ENCODE measurements at regions not wholly inside any gene's neighbourhood (a gene's known extent, or its start where the extent isn't known, plus 50 kb on each side); places are given as distances from the start of the nearest gene placed in this dataset.

DNA sequence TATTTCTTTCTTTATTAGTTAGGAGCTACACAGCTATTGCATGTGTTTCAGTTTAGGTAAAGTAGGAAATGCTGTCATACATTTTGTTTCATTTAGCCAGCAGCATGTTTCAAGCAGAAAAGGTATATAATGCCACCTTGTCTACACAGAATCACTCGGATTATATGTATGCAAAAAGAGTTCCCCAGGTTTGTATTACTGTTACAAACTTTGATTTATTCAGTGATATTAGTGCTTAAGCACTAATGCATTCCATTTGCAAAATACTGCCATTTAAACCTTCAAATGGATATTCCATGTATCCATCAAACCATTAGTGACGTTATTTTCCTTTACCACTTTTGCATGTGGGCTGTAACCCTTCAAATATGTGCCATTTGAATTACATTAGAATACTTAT is 564.0 kb downstream of the RPL10L start (continued):
- TF ChIP-seq, protein P1, sequence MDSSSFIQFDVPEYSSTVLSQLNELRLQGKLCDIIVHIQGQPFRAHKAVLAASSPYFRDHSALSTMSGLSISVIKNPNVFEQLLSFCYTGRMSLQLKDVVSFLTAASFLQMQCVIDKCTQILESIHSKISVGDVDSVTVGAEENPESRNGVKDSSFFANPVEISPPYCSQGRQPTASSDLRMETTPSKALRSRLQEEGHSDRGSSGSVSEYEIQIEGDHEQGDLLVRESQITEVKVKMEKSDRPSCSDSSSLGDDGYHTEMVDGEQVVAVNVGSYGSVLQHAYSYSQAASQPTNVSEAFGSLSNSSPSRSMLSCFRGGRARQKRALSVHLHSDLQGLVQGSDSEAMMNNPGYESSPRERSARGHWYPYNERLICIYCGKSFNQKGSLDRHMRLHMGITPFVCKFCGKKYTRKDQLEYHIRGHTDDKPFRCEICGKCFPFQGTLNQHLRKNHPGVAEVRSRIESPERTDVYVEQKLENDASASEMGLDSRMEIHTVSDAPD (CRISPR knock-in tag; IDR thresholded peaks at IDR 0.05): no peak
- TF ChIP-seq SIRT6 (IDR thresholded peaks at IDR 0.05; ENCODE audit: low read depth, low read length) (no peak), ZC3H8 (IDR thresholded peaks at IDR 0.05) (no peak), ZKSCAN8 (CRISPR knock-in tag; IDR thresholded peaks at IDR 0.05) (no peak), BDP1 (IDR thresholded peaks at IDR 0.05; ENCODE audit: insufficient read depth, insufficient read length) (no peak), RBM17 (IDR thresholded peaks at IDR 0.05; ENCODE audit: borderline replicate concordance, low read depth, low read length) (no peak), ZNF165 (CRISPR knock-in tag; IDR thresholded peaks at IDR 0.05; ENCODE audit: borderline replicate concordance) (no peak)

DNA sequence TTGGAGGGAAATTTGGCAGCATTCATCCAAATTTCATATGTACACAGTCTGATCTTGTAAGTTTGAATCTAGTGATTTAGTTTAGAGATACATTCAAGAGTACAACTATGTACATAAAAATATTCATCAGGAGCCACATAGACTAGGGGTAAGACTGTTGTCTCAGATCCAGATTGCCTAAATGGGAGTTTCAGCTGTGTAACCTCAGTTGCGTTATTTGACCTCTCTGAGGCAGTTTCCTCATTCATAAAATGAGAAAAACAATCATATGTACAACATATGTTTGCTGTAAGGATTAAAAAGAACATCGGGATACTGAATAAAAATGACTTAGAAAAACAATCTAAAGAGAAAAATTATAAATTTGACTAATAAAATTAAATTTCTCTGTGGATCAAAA is 577.5 kb downstream of the RPL10L start:
- Histone ChIP-seq H4K20me1 (replicated peaks; ENCODE audit: control insufficient read depth, insufficient read depth, low read length) (no peaks in the 10 kb centered on the region), H3K4me1 (replicated peaks in 1 of 2; ENCODE audit: control insufficient read depth in 2 of 2, insufficient read depth in 2 of 2, low read length in 2 of 2) (no peaks in the 10 kb centered on the region), H3K27me3 (ENCODE audit: control insufficient read depth in 2 of 2, insufficient read depth in 2 of 2, low read length in 2 of 2) (no peaks in the 10 kb centered on the region), H3K4me2 (ENCODE audit: insufficient read depth, low read length) (no peak overlapping the region), H3K9me1 (ENCODE audit: control insufficient read depth, insufficient read depth, low read length) (no peaks in the 10 kb centered on the region), H3K27ac (ENCODE audit: extremely low read depth, low read depth, low read length) (no peak overlapping the region), H3K79me2 (ENCODE audit: control insufficient read depth, insufficient read depth, low read length) (no peaks in the 10 kb centered on the region), H3K9ac (ENCODE audit: insufficient read depth in 1 of 2, low read depth in 2 of 2, low read length in 2 of 2) (no peak overlapping the region), H2AFZ (ENCODE audit: low read depth, low read length) (no peak overlapping the region), H3K4me3 (no peak overlapping the region), H3K36me3 (ENCODE audit: control insufficient read depth, insufficient read depth, low read length) (no peaks in the 10 kb centered on the region), H3K9me3 (replicated peaks; ENCODE audit: control insufficient read depth, insufficient read depth, low read depth, low read length) (no peaks in the 10 kb centered on the region; the same call in 1 of the 2 replicates)
- POLR2A ChIA-PET: no interaction called here
- intact Hi-C loops (cut with micrococcal nuclease): no loop called here
- CTCF ChIA-PET (ENCODE audit: low intra/inter-chr PET ratio): no interaction called here
- in situ Hi-C loops (cut with MboI): no loop called here
- no TSS peak for BruUV-seq (replicated peaks)
- FAIRE-seq (no peak), DNase-seq (ENCODE audit: extremely low read depth in 1 of 4, low spot score in 3 of 4) (no peak), ATAC-seq (no peak)
- 0% methylated on average over 2 of the region's 2 CpGs for WGBS (ENCODE audit: insufficient coverage, low coverage, missing lambda C conversion rate)
- TF ChIP-seq NFE2L1 (tag; IDR thresholded peaks at IDR 0.05; ENCODE audit: borderline replicate concordance, low read depth) (no peak), THRB (CRISPR knock-in tag; conservative IDR thresholded peaks at IDR 0.05) (no peak), RUNX1 (IDR thresholded peaks at IDR 0.05; ENCODE audit: low read depth) (no peak), CBX5 (IDR thresholded peaks at IDR 0.05; ENCODE audit: borderline replicate concordance, low read depth) (no peak), HDAC3 (IDR thresholded peaks at IDR 0.05; ENCODE audit: borderline replicate concordance, partially characterized antibody) (no peak), SMAD1 (IDR thresholded peaks at IDR 0.05; ENCODE audit: low read depth, low read length, partially characterized antibody) (no peak), SIN3A (IDR thresholded peaks at IDR 0.05; ENCODE audit: borderline replicate concordance in 2 of 2, control insufficient read depth in 1 of 2, low read depth in 2 of 2, low read length in 2 of 2) (no peak), ZNF780A (CRISPR knock-in tag; IDR thresholded peaks at IDR 0.05) (no peak), TBP (optimal IDR thresholded peaks at IDR 0.05; ENCODE audit: low read depth, low read length) (no peak), TAL1 (IDR thresholded peaks at IDR 0.05) (no peak), ZBTB5 (IDR thresholded peaks at IDR 0.05) (no peak), NFRKB (IDR thresholded peaks at IDR 0.05; ENCODE audit: low read depth) (no peak), ATF1 (CRISPR knock-in tag; IDR thresholded peaks at IDR 0.05) (no peak), ATF1 (tag; IDR thresholded peaks at IDR 0.05) (no peak)
